H9 (cell line): ENCODE measurements at regions not wholly inside any gene's neighbourhood (a gene's known extent, or its start where the extent isn't known, plus 50 kb on each side); places are given as distances from the start of the nearest gene placed in this dataset.

Experiments
- DNase-seq: peaks from one replicate; pipeline ENCODE4 v3.0.0-alpha.2; 2017
- H2AFZ ChIP-seq: one replicate; pipeline ENCODE4 v1.6.1; 2013; ENCODE audit warnings: mild to moderate bottlenecking, low read length, control low read depth, moderate library complexity
- H2AK5ac ChIP-seq: 2 replicates; pipeline ENCODE4 v1.6.1; 2013; ENCODE audit warnings: low read length, control low read depth, mixed read lengths; ENCODE audit not compliant: insufficient read length
- H2BK120ac ChIP-seq: one replicate; pipeline ENCODE4 v1.6.1; 2013; ENCODE audit warnings: low read depth, mild to moderate bottlenecking, low read length, control low read depth, inconsistent platforms; ENCODE audit not compliant: poor library complexity, severe bottlenecking
- H2BK12ac ChIP-seq: 2 replicates; pipeline ENCODE4 v1.6.1; 2013; ENCODE audit warnings: low read length, control low read depth, mixed read lengths, low read depth; ENCODE audit not compliant: insufficient read length
- H2BK15ac ChIP-seq: 2 replicates; pipeline ENCODE4 v1.6.1; 2013; ENCODE audit warnings: low read depth, low read length, control low read depth
- H2BK20ac ChIP-seq: one replicate; pipeline ENCODE4 v1.6.1; 2013; ENCODE audit warnings: low read depth, mild to moderate bottlenecking, low read length, control low read depth, inconsistent platforms; ENCODE audit not compliant: poor library complexity, severe bottlenecking
- H2BK5ac ChIP-seq: 2 replicates; pipeline ENCODE4 v1.6.1; 2013; ENCODE audit warnings: low read length, control low read depth, mixed read lengths; ENCODE audit not compliant: insufficient read length
- H3K14ac ChIP-seq: 2 replicates; pipeline ENCODE4 v1.6.1; 2013; ENCODE audit warnings: low read length, control low read depth; ENCODE audit not compliant: insufficient read depth
- H3K18ac ChIP-seq: 2 replicates; pipeline ENCODE4 v1.6.1; 2013; ENCODE audit warnings: low read depth, mild to moderate bottlenecking, mixed read lengths, low read length, control low read depth; ENCODE audit not compliant: insufficient read length
- H3K23ac ChIP-seq: 2 replicates; pipeline ENCODE4 v1.6.1; 2013; ENCODE audit warnings: low read length, control low read depth, mixed read lengths, low read depth; ENCODE audit not compliant: insufficient read length
- H3K23me2 ChIP-seq: 2 replicates; pipeline ENCODE4 v1.6.1; 2013; ENCODE audit warnings: low read depth, mild to moderate bottlenecking, mixed read lengths, low read length, control low read depth; ENCODE audit not compliant: insufficient read length, poor library complexity, severe bottlenecking
- H3K27ac ChIP-seq: 2 replicates; pipeline ENCODE4 v1.5.1; 2013; ENCODE audit warnings: low read length, control low read depth, mixed read lengths, low read depth; ENCODE audit not compliant: insufficient read length
- H3K27me3 ChIP-seq: 2 replicates; pipeline ENCODE4 v1.6.1; 2013; ENCODE audit warnings: low read length, control low read depth, inconsistent platforms; ENCODE audit not compliant: insufficient read depth
- H3K4ac ChIP-seq: 2 replicates; pipeline ENCODE4 v1.6.1; 2013; ENCODE audit warnings: low read depth, mild to moderate bottlenecking, control low read depth, inconsistent platforms, low read length, moderate library complexity
- H3K4me1 ChIP-seq: 2 replicates; pipeline ENCODE4 v1.6.1; 2013; ENCODE audit warnings: low read length, control low read depth, inconsistent platforms; ENCODE audit not compliant: insufficient read depth
- H3K4me2 ChIP-seq: 2 replicates; pipeline ENCODE4 v1.6.1; 2013; ENCODE audit warnings: low read length, control low read depth, mixed read lengths; ENCODE audit not compliant: insufficient read length, insufficient read depth
- H3K56ac ChIP-seq: 2 replicates; pipeline ENCODE4 v1.6.1; 2013; ENCODE audit warnings: low read depth, mild to moderate bottlenecking, mixed read lengths, low read length, control low read depth; ENCODE audit not compliant: insufficient read length
- H3K79me1 ChIP-seq: 2 replicates; pipeline ENCODE4 v1.6.1; 2013; ENCODE audit warnings: low read depth, mild to moderate bottlenecking, moderate library complexity, low read length, control low read depth, inconsistent platforms; ENCODE audit not compliant: insufficient read depth, poor library complexity, severe bottlenecking
- H3K79me2 ChIP-seq: 2 replicates; pipeline ENCODE4 v1.6.1; 2013; ENCODE audit warnings: low read length, control low read depth, inconsistent platforms; ENCODE audit not compliant: insufficient read depth
- H3K9ac ChIP-seq: 2 replicates; pipeline ENCODE4 v1.6.1; 2013; ENCODE audit warnings: low read length, control low read depth, mixed read lengths; ENCODE audit not compliant: insufficient read length; ENCODE audit errors: extremely low read depth
- H3K9me3 ChIP-seq: one replicate; pipeline ENCODE4 v1.6.1; 2013; ENCODE audit warnings: low read depth, low read length, inconsistent platforms; ENCODE audit not compliant: control insufficient read depth
- H3T11ph ChIP-seq: one replicate; pipeline ENCODE4 v1.6.1; 2013; ENCODE audit warnings: mild to moderate bottlenecking, low read length, control low read depth, inconsistent platforms
- H4K20me1 ChIP-seq: one replicate; pipeline ENCODE4 v1.6.1; 2013; ENCODE audit not compliant: control insufficient read depth, insufficient read length, insufficient read depth
- H4K5ac ChIP-seq: 2 replicates; pipeline ENCODE4 v1.6.1; 2013; ENCODE audit warnings: low read depth, mild to moderate bottlenecking, mixed read lengths, low read length, control low read depth; ENCODE audit not compliant: insufficient read length
- H4K8ac ChIP-seq: replicated peaks from 2 replicates; pipeline ENCODE4 v1.6.1; 2013; ENCODE audit warnings: low read length, control low read depth, mixed read lengths, low read depth; ENCODE audit not compliant: insufficient read length
- H4K91ac ChIP-seq: 2 replicates; pipeline ENCODE4 v1.6.1; 2013; ENCODE audit warnings: low read depth, mild to moderate bottlenecking, moderate library complexity, mixed read lengths, low read length, control low read depth; ENCODE audit not compliant: insufficient read length
- H3K27ac Mint-ChIP-seq, 3 experiments: 2 replicates in 2 of 3; 3 replicates in 1 of 3; pipeline ENCODE4 v1.8.0; 2020 to 2021; ENCODE audit warnings: mixed read lengths in 3 of 3, mild to moderate bottlenecking in 1 of 3, moderate library complexity in 1 of 3
- H3K27me3 Mint-ChIP-seq: 2 replicates; pipeline ENCODE4 v1.8.0; 2021; ENCODE audit warnings: low read depth, mild to moderate bottlenecking, moderate library complexity, mixed read lengths
- H3K36me3 Mint-ChIP-seq, 3 experiments: 2 replicates in 2 of 3; 3 replicates in 1 of 3; pipeline ENCODE4 v1.8.0; 2020 to 2021; ENCODE audit warnings: low read depth in 3 of 3, mixed read lengths in 3 of 3; ENCODE audit not compliant: insufficient read depth in 1 of 3
- H3K4me1 Mint-ChIP-seq, 2 experiments: 2 replicates each; pipeline ENCODE4 v1.8.0; 2020; ENCODE audit warnings: mixed read lengths in 2 of 2
- H3K4me3 Mint-ChIP-seq, 2 experiments: 2 replicates in 1 of 2; 3 replicates in 1 of 2; pipeline ENCODE4 v1.8.0; 2020 to 2021; ENCODE audit warnings: mild to moderate bottlenecking in 2 of 2, mixed read lengths in 2 of 2, moderate library complexity in 1 of 2
- H3K9me3 Mint-ChIP-seq, 2 experiments: 2 replicates in 1 of 2; 3 replicates in 1 of 2; pipeline ENCODE4 v1.8.0; 2020; ENCODE audit warnings: mild to moderate bottlenecking in 2 of 2, mixed read lengths in 2 of 2, moderate library complexity in 1 of 2
- CTCF ChIP-seq: fragments of 200-600 bp; sonication (generic); conservative IDR thresholded peaks from 3 replicates; pipeline ENCODE4 v1.8.0; 2021; ENCODE audit warnings: antibody characterized with exemption, mild to moderate bottlenecking
- WGBS: extraction: QIAGEN DNeasy Blood & Tissue Kit; methylation state at CpG from one replicate; pipeline ENCODE4 v1.1.7; 2013; ENCODE audit warnings: missing lambda C conversion rate, low lambda C conversion rate, mixed read lengths; ENCODE audit not compliant: insufficient read length; ENCODE audit errors: extremely low coverage; 5-methylcytosine and 5-hydroxymethylcytosine counted together

- Histone ChIP-seq H3K18ac (no peak overlapping the region), H2AK5ac (no peak overlapping the region), H2BK12ac (no peak overlapping the region), H3K4me2 (no peak overlapping the region), H3K9ac (no peak overlapping the region), H2BK5ac (no peak overlapping the region), H3K27ac (no peak overlapping the region), H2AFZ (no peak overlapping the region), H4K5ac (no peak overlapping the region), H3K79me1 (no peaks in the 10 kb centered on the region), H2BK20ac (no peak overlapping the region), H3T11ph (no peak overlapping the region), H3K23ac (no peak overlapping the region), H3K4ac (no peak overlapping the region), H3K23me2 (no peaks in the 10 kb centered on the region), H3K56ac (no peak overlapping the region), H4K20me1 (no peaks in the 10 kb centered on the region), H3K9me3 (no peaks in the 10 kb centered on the region), H2BK15ac (no peak overlapping the region), H3K27me3 (no peaks in the 10 kb centered on the region), H2BK120ac (no peak overlapping the region), H3K4me1 (no peaks in the 10 kb centered on the region), H3K79me2 (no peaks in the 10 kb centered on the region), H4K8ac (no peak overlapping the region), H3K14ac (no peak overlapping the region), H4K91ac (no peak overlapping the region)
- no peak for TF ChIP-seq CTCF
- no CpG with 5 or more reads among the region's 6 CpGs for WGBS
- H3K9me3 Mint-ChIP-seq, result peaks cover 0 to 3% of the 10 kb centered on the region in 2 experiments; a peak in 2 of 5 replicates
- no peaks in the 10 kb centered on the region for H3K27me3 Mint-ChIP-seq
- no peaks in the 10 kb centered on the region; a peak in 1 of 7 replicates for H3K36me3 Mint-ChIP-seq
- no peak overlapping the region for H3K4me3 Mint-ChIP-seq
- H3K4me1 Mint-ChIP-seq, result 0 out of 4 replicates have a peak, but pooled peaks cover 0 to 3% of the 10 kb centered on the region in 2 experiments
- no peak for DNase-seq
- no peak overlapping the region; a peak in 1 of 7 replicates for H3K27ac Mint-ChIP-seq
These were observed 128.4 kb upstream of the SPRY2 start for GRCh38 chr13:80469105-80469852.
